ENCODE measurements at regions not wholly inside any gene's neighbourhood (a gene's known extent, or its start where the extent isn't known, plus 50 kb on each side); places are given as distances from the start of the nearest gene placed in this dataset.
"Not testable (repeated sequence)": the region's sequence is repeated elsewhere in the genome, so short reads cannot be mapped to it uniquely, and the experiment has no call there.

DNA sequence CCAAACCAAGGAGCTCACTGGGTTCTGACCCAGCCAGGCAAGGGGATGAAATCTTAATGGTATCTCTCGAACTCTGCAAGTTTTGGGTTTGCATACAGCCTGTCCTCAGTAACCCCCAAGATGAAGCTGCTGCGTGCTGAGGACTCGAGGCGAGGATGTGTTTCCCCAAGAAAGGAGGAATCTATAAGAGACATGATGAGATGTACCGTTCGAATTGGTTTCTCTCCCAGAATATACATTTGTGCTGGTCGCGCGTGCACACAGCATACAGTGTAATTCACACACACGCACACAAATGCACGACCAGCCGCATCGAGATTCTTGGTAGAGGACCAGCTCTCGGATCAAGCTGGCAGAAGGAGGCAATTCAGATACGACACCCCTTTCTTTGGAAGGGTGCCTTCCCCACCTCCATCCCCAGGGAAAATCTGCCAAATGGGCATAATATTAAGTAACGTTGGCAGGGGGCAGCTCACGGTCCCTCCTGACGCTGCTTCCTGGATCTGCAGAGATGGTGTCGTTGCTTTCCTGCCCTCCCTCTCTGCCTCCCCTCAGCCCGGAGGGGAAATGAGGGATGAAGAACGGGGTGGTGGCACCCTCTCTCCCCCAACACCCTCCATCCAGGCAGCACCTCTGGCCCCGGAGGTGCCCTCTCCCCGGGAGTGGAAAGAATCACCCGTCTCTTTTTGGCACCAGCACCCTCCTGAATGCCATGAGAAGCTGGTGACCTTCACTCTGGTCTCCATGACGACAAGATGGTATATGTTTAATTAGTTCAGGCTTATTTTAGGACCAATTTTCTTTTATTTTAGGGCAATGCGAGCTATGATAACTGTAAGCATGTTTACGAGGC, 310.2 kb downstream of the ZNF536 start:
- no peak for DNase-seq (ENCODE audit: low spot score)

DNA sequence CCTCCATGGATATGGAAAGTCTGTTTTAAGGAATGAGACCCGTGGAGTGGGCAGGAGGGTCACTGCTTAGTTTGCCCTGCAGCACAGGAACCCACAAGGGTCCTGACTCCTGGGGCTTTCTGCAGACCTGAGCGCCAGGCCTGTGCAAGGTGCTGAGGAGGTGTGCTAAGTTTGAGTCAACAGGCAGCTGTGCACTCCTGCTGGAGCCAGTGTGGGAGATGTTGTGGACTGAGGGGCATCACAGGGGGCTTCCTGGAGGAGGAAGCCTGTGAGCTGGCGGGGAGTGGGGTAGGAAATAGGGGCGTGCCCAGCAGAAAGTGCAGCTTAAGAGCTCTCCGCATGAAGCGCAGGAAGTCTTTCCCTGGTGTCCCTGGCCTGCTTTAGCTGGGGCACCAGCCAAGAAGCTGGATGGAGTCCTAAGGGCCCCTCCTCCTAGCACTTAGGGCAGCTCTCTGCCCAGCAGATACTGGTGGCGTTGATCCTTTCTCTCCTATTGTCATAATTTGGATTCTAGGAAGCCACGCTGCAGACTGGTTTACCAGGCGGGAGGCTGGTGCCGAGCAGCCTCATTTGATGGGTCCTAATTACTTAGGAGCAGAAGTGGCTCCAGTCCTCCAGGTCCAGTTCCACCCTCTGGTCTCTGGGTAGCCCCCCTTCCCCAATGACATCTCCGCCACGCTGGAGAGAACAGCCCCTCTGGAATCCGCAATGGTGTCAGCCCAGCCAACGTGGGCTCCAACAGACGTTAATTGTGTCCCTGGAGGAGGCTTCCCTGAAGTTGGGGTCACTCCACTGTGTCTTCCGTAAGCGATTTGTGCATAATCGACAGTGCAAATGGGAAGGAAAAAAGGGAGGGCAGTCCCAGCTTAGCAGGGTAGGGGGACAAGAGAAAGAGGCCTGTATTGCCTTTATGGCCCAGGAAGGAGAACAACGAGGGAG, 309.2 kb downstream of the ZNF536 start:
- DNase-seq (ENCODE audit: low spot score), result no peak

DNA sequence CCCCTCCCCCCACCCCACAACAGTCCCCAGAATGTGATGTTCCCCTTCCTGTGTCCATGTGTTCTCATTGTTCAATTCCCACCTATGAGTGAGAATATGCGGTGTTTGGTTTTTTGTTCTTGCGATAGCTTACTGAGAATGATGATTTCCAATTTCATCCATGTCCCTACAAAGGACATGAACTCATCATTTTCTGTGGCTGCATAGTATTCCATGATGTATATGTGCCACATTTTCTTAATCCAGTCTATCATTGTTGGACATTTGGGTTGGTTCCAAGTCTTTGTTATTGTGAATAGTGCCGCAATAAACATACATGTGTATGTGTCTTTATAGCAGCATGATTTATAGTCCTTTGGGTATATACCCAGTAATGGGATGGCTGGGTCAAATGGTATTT, 308.2 kb downstream of the ZNF536 start:
- DNase-seq (ENCODE audit: low spot score), result not testable (repeated sequence)

DNA sequence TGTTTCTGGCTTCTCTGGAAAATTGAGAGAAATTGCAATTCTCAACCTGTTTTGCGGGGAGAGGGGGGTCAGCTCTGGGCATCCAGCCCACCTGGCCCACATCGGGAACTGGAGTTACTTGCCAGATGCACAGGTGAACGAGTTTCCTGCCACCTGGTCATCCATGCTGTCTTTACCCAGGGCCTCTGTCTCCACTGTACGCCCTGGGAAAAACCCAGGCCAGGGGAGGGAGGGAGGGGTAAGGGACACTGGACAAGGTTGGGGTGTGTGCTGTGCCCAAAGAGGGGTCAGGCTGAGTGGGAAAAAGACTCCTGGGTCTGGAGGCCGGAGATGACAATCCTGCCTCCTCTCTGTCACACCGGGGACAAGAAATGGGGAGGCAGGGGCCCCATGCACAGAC, 307.6 kb downstream of the ZNF536 start:
- DNase-seq (ENCODE audit: low spot score), result no peak

DNA sequence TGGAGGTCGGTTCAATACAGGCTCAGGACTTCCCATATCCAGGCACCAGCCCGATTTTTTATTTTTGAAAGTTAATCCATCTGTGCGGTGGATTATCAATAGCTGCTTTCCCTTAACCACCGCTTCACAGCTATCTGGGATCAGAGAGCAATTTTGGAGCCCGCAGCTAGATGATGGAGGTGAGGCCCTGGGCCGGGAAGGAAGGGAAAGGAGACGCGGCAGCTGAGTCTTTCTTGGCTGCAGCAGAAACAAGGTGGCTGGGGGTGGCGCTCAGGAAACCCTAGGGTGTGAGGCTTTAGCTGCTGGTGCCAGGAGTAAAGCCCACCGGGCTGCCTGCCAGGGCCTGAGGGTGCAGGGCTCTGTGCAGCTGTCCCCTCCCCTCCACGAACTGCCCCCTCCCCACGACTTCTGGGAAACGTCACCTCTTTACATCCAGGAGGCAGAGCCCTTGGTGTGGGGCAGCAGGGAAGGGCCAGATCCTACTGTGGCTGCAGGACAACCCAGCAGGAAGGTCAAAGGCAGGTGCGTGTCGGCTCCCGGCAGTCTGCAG, 307.0 kb downstream of the ZNF536 start:
- no peak for DNase-seq (ENCODE audit: low spot score)

DNA sequence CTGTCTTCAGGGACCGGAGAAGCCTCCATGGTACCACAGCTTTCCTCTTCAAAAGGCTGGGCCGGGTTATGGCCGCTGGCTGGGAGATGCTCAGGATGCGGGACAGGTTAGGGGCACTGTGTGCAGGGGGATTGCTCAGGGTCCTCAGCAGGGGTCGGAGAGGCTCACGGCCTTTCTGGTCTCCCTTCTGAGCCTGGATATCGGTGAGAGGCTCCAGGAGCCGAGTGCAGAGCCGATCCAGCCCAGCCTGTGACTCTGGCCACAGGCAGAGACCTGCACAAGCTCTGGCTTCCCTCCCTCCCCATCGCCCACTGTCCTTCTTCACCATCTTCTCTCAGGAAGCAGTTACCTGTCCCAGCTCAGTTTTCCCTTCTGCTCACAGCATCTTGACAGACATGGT, 306.0 kb downstream of the ZNF536 start:
- DNase-seq (ENCODE audit: low spot score), result no peak

DNA sequence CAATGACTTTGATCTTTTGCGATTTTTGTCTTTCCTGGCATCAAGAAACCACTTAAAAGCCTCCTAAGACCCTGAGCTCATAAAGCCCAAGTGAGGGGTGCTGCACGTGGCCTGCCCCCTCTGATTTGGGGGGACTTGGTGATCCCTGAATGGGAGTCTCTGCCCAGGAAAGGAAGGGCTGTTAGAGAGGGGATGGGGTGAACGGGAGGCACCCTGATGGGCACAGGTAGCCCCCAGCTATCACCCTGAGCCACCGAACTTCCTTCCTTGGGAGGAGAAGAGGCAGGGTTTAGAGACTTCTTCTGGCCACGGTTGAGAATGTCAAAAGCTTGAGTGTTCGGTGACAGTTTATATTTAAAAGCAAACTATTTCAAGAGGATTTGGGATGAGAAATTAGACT, 305.5 kb downstream of the ZNF536 start:
- DNase-seq (ENCODE audit: low spot score), result no peak

DNA sequence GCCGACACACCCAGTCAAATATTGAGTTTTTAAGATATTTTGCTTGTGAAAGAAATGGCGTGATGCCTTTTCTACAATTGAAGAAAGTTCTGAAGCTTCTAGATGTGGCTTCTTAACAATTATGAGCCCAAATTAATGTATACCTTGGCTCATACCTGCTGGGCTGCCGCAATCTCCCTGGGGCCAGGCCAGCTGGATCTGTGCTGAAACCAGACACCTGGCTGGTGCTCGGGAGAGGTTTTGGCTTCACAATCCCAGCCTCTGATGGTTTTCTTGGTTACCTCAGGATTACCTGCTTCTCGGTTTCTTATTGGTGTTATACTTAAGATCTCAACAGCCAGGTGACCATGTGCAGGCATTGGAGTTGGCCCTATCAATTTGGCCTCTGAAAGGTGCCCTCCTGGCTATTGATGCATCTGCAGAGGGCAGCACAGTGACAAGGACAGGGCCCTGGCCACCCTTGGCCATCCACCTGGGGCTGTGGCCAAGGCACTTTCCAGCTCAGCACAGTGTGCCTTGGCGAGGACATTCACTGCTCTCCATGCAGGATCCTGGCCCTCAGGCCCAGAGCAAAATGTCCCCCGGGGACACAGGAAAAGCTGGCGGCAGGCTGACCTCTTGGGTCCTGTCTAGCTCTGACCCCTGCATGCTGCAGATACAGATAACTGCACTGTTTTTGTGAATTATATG, 305.0 kb downstream of the ZNF536 start:
- DNase-seq (ENCODE audit: low spot score), result no peak

DNA sequence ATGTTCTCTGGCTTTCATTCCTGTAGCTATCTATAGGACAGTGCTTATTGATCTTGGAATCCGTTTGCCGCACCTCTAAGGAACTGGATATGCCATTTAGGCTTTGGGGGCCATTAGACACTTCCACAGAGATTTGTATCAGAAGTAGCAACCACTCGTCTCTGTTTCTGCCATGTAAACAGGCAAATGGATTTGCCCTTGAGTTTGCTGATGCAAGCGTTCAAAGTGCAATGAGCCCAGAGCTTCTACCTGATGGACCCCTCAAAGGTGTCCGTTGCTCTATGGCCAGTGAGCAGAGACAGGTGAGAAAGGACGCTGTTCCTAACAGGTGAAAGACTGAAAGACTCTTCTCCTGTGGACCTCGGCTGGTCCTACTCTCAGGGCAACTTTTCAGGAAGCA, 302.9 kb downstream of the ZNF536 start:
- no peak for DNase-seq (ENCODE audit: low spot score)

DNA sequence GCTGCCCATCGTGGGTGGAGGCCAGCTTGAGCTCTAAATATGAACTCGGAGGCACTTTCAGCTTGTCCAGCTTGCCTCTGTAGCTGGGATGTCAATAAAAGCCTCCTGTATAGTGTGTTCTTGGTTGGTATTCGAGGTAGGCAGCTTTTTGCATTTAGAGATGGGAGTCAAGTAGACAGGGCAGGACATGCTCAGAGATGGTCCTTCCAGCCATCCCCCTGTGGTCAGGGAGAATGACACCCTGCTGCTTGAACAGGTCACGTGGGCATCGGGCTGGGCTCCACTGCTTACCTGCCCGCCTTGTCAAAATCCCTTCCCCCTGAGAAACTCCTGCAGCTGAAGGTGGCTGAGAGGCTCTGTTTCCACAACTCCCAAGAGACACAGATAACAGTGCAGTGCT, 302.5 kb downstream of the ZNF536 start:
- DNase-seq (ENCODE audit: low spot score), result no peak

DNA sequence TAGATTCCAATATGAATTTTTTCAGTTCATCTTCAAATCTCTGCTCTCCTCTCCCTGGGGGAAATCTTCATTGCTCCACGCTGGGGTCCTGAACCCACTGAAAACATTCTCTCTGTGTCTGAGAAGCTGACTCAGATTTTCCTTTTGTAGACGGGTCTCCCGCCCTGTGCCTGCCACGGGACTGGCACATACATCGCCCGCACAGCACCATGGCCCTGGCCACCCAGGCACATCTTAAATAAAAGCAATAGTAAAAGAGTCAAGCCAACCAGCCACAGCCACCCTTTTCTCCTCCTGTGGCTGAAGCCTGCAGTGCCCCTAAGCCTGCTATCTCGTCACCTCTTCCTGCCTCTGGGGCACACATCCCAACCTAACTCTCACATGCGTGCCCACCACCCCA, 301.2 kb downstream of the ZNF536 start:
- DNase-seq (ENCODE audit: low spot score), result no peak

DNA sequence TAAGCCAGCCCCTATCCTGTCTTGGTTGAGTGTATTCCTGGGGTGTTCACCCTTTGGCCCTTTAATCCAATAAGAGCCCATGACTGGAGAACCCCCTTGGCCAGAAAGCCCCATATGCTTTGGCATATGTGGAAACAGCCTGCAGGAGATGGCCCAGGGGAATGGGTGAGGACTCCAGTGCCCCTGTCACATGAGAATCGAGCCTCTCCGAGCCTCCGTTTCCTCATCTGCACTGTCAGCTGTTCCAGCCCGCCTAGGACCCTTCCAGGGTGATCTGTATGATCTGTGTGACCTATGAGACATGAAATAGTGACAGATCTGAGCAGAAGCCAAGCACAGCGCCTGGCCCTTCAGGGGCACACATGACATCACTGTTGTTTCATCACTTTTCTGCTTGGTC, 300.7 kb downstream of the ZNF536 start:
- DNase-seq (ENCODE audit: low spot score), result no peak

DNA sequence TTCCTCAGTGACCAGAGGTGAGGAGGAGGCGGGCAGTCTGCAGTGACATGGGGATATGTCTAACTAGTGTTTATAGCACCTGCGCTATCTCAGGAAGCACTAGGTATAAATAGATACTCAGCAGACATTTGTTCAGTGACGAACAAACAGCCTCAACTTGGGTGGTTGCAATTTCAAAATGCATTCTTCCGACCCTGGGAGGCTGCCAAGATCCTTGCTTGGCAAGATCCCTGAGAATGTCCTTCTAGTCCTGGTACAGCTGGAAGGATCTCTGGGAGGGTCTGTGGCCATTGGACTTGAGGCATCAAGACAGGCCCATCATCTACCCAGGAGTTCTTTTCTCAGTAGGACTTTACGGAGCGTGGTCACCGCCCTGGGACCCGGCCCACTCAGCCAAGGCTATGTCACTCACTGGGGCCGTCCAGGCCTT, 299.5 kb downstream of the ZNF536 start:
- no peak for DNase-seq (ENCODE audit: low spot score)

DNA sequence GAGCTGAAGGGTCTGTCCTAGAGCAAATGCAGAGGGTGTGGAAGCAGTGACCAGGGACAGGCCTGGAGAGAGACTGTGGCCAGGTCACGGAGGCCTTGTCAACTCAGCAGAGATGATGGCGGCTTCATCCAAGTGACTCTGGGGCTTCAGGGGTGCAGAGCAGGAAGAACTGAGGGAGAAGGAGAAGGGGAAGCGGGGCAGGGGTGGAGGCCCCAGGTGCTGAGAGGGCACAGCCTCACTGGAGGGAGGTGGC, 299.1 kb downstream of the ZNF536 start:
- DNase-seq (ENCODE audit: low spot score), result no peak

DNA sequence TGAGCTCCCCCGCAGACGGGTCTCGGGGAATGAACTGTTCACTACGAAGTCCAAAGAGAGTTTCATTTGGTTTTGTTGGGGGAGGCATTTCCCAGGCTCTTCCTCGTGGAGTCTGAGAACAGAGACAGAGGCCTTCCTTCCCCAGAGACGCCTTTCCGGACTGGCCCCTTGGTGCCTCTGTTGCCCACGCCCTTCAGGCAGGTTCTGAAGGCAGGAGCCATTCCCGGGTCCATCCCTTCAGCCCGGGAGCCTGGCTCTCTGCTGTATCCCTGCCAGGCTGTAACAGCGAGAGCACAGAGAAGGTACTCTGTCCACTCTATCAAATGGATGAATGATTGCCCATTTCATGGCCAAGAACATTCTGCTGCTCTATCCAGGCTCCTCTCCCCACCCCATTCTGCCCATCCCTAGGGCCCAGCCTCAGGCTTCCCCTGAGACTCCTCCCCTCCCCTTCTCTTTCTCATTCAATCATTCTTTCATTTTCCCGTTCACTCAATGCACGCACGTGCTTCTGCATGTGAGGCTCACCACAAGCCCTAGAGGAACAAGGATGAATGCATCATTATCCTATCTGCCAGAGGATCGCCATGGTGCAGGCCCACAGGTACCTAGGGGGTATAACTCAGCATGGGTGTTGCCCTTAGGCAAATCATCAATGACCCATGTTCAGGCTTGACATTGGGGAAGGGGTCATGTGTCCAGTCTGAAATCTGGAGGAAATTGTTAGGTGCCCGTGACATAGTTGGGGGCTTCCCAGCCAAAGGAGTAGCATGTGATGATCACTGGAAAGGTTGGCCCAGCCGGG, 298.6 kb downstream of the ZNF536 start:
- no peak for DNase-seq (ENCODE audit: low spot score)

DNA sequence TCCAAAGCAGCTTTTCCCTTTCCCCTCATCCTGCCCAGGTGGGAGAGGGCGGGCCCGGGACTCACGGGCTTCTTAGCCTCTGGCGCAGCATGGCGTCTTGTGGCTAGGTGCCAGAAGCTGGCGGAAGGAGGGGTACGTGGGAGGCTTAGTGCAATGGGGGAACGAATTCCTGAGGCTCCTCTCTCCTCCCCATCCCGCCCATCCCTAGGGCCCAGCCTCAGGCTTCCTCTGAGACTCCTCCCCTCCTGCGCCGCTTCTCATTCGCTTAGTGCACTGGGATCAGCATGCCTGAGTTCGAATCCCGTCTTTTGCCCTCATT, 297.8 kb downstream of the ZNF536 start:
- no peak for DNase-seq (ENCODE audit: low spot score)

DNA sequence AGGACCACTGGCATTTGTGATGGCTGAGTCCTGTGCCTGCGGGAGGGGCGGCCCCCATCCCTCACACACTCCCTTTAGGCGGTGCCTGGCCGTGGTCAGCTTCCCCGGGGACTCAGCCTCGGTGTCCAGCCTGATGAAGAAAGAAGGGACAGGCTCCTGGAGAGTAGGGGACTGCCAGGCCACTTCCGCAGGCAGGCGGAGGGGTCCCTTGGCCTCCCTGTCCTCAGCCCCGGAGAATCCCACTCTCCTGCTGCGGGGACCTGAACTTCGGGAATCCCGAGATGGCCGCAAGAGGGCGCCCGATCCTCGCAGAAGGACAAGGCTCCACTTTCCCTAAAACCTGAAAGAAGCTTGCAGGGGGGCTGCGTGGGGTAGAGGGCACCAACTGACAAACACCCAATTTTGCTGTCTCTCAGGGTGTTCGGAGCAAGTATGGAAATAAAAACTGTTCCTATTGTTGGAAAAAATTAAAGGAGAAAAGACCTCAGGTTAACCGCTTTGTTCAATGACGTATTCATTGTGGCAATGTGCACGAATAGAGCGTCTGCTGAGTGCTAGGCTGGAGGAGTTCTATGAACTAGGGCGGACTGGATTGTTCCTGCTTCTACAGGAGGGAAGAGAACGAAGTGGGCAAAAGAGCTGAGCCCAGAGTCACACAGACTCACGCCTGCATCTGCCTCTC, 297.3 kb downstream of the ZNF536 start:
- DNase-seq (ENCODE audit: low spot score), result peak; percentile 63

DNA sequence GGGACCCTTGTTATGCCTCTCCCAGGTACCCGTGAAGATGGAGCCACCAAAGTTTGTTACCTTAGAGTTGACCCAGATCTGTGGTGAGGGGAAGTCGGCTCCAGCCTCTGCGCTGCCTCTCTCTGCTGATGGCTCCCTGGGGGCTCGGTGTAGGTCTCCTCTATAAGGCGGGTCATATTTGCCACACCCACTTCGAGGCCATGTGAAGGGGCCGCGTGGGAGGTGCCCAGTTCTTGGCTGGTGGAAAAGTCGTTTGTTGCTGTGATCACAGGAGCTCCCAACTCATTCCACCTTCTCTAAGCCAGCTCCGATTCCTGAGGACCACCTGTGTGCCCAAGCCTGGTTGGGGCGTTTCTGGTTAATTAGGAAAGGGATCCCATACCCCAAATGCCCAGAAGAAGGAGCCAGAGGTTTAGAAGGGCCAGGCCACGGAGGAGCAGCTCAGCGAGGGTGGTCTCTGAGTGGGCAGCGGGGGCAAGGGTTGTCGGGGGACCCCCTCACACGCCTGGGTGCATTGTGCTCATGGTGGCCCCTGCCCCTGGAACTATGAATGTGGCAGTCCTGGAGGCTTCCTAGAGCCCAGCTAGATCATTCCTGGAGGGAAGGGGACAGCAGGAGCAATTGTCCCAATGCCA, 296.5 kb downstream of the ZNF536 start:
- no peak for DNase-seq (ENCODE audit: low spot score)

DNA sequence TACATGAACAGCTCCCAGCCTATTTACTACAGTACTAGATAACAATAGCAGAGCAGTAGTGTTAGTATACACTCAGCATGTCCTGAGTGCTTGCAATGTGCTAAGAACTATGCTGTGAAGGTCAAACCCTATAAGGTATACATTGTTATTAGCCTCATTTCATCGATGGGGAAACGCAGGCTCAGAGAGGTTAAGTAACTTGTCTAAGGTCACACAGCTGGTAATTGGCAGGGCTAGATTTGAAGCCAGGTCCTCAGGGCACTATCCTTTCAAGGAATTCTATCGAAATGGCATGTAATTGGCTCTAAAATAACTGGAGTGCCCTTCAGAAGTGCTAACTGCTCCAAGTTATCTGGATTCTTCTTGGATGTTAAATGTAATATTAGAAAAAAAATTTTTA, 295.6 kb downstream of the ZNF536 start:
- DNase-seq (ENCODE audit: low spot score), result no peak

DNA sequence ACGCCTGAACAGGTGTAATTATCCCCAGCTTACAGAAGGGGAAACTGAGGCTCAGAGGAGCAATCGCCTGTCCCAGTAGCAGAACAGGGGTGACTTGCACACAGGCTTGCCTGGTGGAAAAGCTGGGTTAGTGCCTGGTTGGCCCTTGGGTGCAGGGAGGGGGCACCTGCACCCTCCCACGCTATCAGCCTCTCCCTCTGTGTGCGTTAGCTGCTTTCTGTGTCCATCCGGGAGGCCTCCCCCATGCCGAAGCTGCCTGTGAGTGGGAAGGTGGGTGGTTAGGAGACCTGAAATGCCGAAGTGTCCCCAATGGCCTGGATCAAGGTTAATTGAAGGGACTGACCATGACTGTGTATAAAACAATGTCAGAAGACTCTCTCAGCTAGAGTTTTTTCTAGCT, 295.0 kb downstream of the ZNF536 start:
- no peak for DNase-seq (ENCODE audit: low spot score)

DNA sequence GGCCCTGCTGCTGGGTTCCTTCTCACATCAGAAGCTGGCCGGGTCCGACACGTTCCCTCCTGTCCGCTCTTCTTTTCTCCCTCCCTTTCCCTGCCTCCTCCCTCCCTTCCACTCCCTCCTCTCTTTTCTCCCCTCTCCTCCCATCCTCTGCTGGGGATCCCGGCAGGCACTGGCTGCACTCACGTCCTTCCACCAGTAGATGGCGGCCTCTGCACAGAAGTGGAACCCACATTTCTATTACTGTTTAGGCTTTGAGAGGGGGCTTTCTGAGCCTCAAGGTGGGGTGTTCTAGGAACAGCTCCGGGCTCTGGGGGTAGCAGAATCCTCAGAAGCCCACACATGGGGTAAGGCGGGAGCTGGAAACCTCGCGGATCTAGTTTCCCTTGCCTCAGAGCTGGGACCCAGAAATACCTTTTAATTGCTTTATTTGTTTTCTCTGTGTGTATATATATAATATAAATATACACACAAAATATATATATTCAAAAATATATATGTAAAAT, 294.2 kb downstream of the ZNF536 start:
- DNase-seq (ENCODE audit: low spot score), result peak; percentile 72
